Osteocyte (in vitro differentiated cells): ENCODE measurements at regions not wholly inside any gene's neighbourhood (a gene's known extent, or its start where the extent isn't known, plus 50 kb on each side); places are given as distances from the start of the nearest gene placed in this dataset.

Experiments used
- DNase-seq: peaks from one replicate; pipeline ENCODE4 v3.0.0; 2021; ENCODE audit warnings: mixed read lengths; ENCODE audit not compliant: unreplicated experiment; ENCODE audit errors: extremely low spot score
- H3K27ac Mint-ChIP-seq: one replicate; pipeline ENCODE4 v1.8.0; 2021; ENCODE audit warnings: mild to moderate bottlenecking, mixed read lengths; ENCODE audit not compliant: unreplicated experiment
- H3K27me3 Mint-ChIP-seq: one replicate; pipeline ENCODE4 v1.8.0; 2021; ENCODE audit warnings: mixed read lengths; ENCODE audit not compliant: unreplicated experiment
- H3K36me3 Mint-ChIP-seq: one replicate; pipeline ENCODE4 v1.8.0; 2021; ENCODE audit warnings: mixed read lengths; ENCODE audit not compliant: unreplicated experiment
- H3K4me1 Mint-ChIP-seq: one replicate; pipeline ENCODE4 v1.8.0; 2021; ENCODE audit warnings: mixed read lengths; ENCODE audit not compliant: unreplicated experiment
- H3K4me3 Mint-ChIP-seq: one replicate; pipeline ENCODE4 v1.8.0; 2021; ENCODE audit warnings: mild to moderate bottlenecking, moderate library complexity, mixed read lengths; ENCODE audit not compliant: unreplicated experiment
- H3K9me3 Mint-ChIP-seq: one replicate; pipeline ENCODE4 v1.8.0; 2021; ENCODE audit warnings: mixed read lengths; ENCODE audit not compliant: unreplicated experiment
- CTCF ChIP-seq: fragments of 200-600 bp; sonication (generic); IDR thresholded peaks from 2 replicates; pipeline ENCODE4 v1.5.0; 2021; ENCODE audit warnings: antibody characterized with exemption, mild to moderate bottlenecking, moderate library complexity

- Mint-ChIP-seq H3K27me3 (no peaks in the 10 kb centered on the region), H3K4me1 (no peaks in the 10 kb centered on the region), H3K36me3 (no peaks in the 10 kb centered on the region), H3K27ac (no peak overlapping the region), H3K4me3 (no peak overlapping the region), H3K9me3 (peaks cover 10% of the 10 kb centered on the region)
- no peak for TF ChIP-seq CTCF
- no peak for DNase-seq
Observed at GRCh38 chr7:69088185-69088584, 510.1 kb upstream of the AUTS2 start.

- TF ChIP-seq CTCF, result no peak
- Mint-ChIP-seq H3K27me3 (no peaks in the 10 kb centered on the region), H3K36me3 (no peaks in the 10 kb centered on the region), H3K9me3 (peaks cover 23% of the 10 kb centered on the region), H3K4me3 (no peak overlapping the region), H3K4me1 (no peaks in the 10 kb centered on the region), H3K27ac (no peak overlapping the region)
- no peak for DNase-seq
Observed at GRCh38 chr7:69090936-69091335, 507.3 kb upstream of the AUTS2 start.

- no peak overlapping the region for H3K27ac Mint-ChIP-seq
- no peak for TF ChIP-seq CTCF
- H3K4me3 Mint-ChIP-seq, result no peak overlapping the region
- peaks cover 23% of the 10 kb centered on the region for H3K9me3 Mint-ChIP-seq
- no peaks in the 10 kb centered on the region for H3K36me3 Mint-ChIP-seq
- H3K4me1 Mint-ChIP-seq, result no peaks in the 10 kb centered on the region
- H3K27me3 Mint-ChIP-seq, result no peaks in the 10 kb centered on the region
- no peak for DNase-seq
Observed at GRCh38 chr7:69091521-69091920, 506.8 kb upstream of the AUTS2 start.

- DNase-seq, result no peak
- H3K36me3 Mint-ChIP-seq, result no peaks in the 10 kb centered on the region
- H3K27me3 Mint-ChIP-seq, result no peaks in the 10 kb centered on the region
- no peaks in the 10 kb centered on the region for H3K4me1 Mint-ChIP-seq
- TF ChIP-seq CTCF, result no peak
- H3K4me3 Mint-ChIP-seq, result no peak overlapping the region
- peaks cover 13% of the 10 kb centered on the region for H3K9me3 Mint-ChIP-seq
- no peak overlapping the region for H3K27ac Mint-ChIP-seq
Observed at GRCh38 chr7:69095127-69095526, 503.1 kb upstream of the AUTS2 start.

GRCh38 chr7:69095649-69096048 is 502.6 kb upstream of the AUTS2 start:
- no peaks in the 10 kb centered on the region for H3K27me3 Mint-ChIP-seq
- H3K4me3 Mint-ChIP-seq, result no peak overlapping the region
- no peaks in the 10 kb centered on the region for H3K36me3 Mint-ChIP-seq
- no peak for TF ChIP-seq CTCF
- H3K27ac Mint-ChIP-seq, result no peak overlapping the region
- H3K9me3 Mint-ChIP-seq, result peaks cover 13% of the 10 kb centered on the region
- H3K4me1 Mint-ChIP-seq, result no peaks in the 10 kb centered on the region
- no peak for DNase-seq
